ENCODE measurements at regions not wholly inside any gene's neighbourhood (a gene's known extent, or its start where the extent isn't known, plus 50 kb on each side); places are given as distances from the start of the nearest gene placed in this dataset.

GRCh38 chr14:89524990-89525667, 108.1 kb upstream of the FOXN3 start (continued):
- no peak for TF ChIP-seq EZH2 (IDR thresholded peaks at IDR 0.05; ENCODE audit: borderline replicate concordance, control insufficient read depth, low read depth, low read length)

- RAD21 ChIA-PET (ENCODE audit: unreplicated experiment): no interaction called here
- BruUV-seq (replicated peaks): no TSS peak
Measured at GRCh38 chr14:89524412-89524811, 107.4 kb upstream of the FOXN3 start.

More at GRCh38 chr14:89524412-89524811, 107.4 kb upstream of the FOXN3 start:
- no peaks in the 10 kb centered on the region for H3K4me1 ChIP-seq (ENCODE audit: control insufficient read depth, insufficient read depth, low read length)
- no peaks in the 10 kb centered on the region for H4K20me1 ChIP-seq (ENCODE audit: control insufficient read depth, insufficient read depth)
- no peaks in the 10 kb centered on the region for H3K36me3 ChIP-seq (ENCODE audit: control insufficient read depth in 2 of 2, insufficient read depth in 2 of 2, low read length in 1 of 2)
- CTCF ChIA-PET: no interaction called here
- FAIRE-seq (no peak), DNase-seq (ENCODE audit: low read depth, low spot score) (no peak), ATAC-seq (no peak)
- no peaks in the 10 kb centered on the region for H3K79me2 ChIP-seq (ENCODE audit: control insufficient read depth, insufficient read depth, low read length)
- no peak overlapping the region for H3K9ac ChIP-seq (ENCODE audit: control insufficient read depth, insufficient read depth, low read length)
- no peak overlapping the region for H3K4me2 ChIP-seq (ENCODE audit: control insufficient read depth, insufficient read depth)
- no peak overlapping the region for H2AFZ ChIP-seq (ENCODE audit: control insufficient read depth, low read depth, low read length)
- no peak overlapping the region for H3K27ac ChIP-seq (ENCODE audit: control insufficient read depth, insufficient read depth)
- peaks cover 1% of the 10 kb centered on the region; the same call in 1 of the 3 replicates for H3K9me3 ChIP-seq (replicated peaks; ENCODE audit: control insufficient read depth, insufficient read depth, low read length)
- POLR2A ChIA-PET: no interaction called here
- no peak overlapping the region for H3K4me3 ChIP-seq
- in situ Hi-C loops (cut with MboI): no loop called here
- intact Hi-C loops (cut with micrococcal nuclease; ENCODE audit: unreplicated experiment): no loop called here
- SMC1A ChIA-PET (ENCODE audit: uncharacterized antibody, unreplicated experiment): no interaction called here
- TF ChIP-seq MAX (IDR thresholded peaks at IDR 0.05; ENCODE audit: low read depth, low read length) (no peak), POLR2AphosphoS5 (IDR thresholded peaks at IDR 0.05; ENCODE audit: low read length) (no peak), SUPT20H (IDR thresholded peaks at IDR 0.05; ENCODE audit: borderline replicate concordance, control insufficient read depth, low read depth, low read length) (no peak), MYC (IDR thresholded peaks at IDR 0.05; ENCODE audit: insufficient read depth, insufficient read length, insufficient replicate concordance, low read length, severe bottlenecking) (no peak), IRF5 (IDR thresholded peaks at IDR 0.05; ENCODE audit: borderline replicate concordance) (no peak), SMC3 (IDR thresholded peaks at IDR 0.05; ENCODE audit: borderline replicate concordance, low read length) (no peak), ZNF384 (IDR thresholded peaks at IDR 0.05; ENCODE audit: borderline replicate concordance, low read depth, low read length) (no peak), SMAD5 (IDR thresholded peaks at IDR 0.05; ENCODE audit: low read depth) (no peak), POLR2A (IDR thresholded peaks at IDR 0.05; ENCODE audit: low read depth, low read length) (no peak), ZZZ3 (IDR thresholded peaks at IDR 0.05; ENCODE audit: control insufficient read depth, insufficient read length, low read depth) (no peak), EGR1 (IDR thresholded peaks at IDR 0.05; ENCODE audit: borderline replicate concordance in 1 of 2, low read depth in 2 of 2, low read length in 2 of 2) (no peak), TCF12 (IDR thresholded peaks at IDR 0.05; ENCODE audit: low read depth, low read length) (no peak), ZNF24 (IDR thresholded peaks at IDR 0.05) (no peak), BACH1 (IDR thresholded peaks at IDR 0.05; ENCODE audit: borderline replicate concordance) (no peak), PML (IDR thresholded peaks at IDR 0.05; ENCODE audit: low read length) (no peak), SUZ12 (IDR thresholded peaks at IDR 0.05; ENCODE audit: unreplicated experiment) (no peak)
- TF ChIP-seq, protein P1, sequence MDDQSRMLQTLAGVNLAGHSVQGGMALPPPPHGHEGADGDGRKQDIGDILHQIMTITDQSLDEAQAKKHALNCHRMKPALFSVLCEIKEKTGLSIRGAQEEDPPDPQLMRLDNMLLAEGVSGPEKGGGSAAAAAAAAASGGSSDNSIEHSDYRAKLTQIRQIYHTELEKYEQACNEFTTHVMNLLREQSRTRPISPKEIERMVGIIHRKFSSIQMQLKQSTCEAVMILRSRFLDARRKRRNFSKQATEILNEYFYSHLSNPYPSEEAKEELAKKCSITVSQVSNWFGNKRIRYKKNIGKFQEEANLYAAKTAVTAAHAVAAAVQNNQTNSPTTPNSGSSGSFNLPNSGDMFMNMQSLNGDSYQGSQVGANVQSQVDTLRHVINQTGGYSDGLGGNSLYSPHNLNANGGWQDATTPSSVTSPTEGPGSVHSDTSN (IDR thresholded peaks at IDR 0.05; ENCODE audit: insufficient replicate concordance, low read depth, low read length): no peak
- TF ChIP-seq, protein P2, sequence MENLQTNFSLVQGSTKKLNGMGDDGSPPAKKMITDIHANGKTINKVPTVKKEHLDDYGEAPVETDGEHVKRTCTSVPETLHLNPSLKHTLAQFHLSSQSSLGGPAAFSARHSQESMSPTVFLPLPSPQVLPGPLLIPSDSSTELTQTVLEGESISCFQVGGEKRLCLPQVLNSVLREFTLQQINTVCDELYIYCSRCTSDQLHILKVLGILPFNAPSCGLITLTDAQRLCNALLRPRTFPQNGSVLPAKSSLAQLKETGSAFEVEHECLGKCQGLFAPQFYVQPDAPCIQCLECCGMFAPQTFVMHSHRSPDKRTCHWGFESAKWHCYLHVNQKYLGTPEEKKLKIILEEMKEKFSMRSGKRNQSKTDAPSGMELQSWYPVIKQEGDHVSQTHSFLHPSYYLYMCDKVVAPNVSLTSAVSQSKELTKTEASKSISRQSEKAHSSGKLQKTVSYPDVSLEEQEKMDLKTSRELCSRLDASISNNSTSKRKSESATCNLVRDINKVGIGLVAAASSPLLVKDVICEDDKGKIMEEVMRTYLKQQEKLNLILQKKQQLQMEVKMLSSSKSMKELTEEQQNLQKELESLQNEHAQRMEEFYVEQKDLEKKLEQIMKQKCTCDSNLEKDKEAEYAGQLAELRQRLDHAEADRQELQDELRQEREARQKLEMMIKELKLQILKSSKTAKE (IDR thresholded peaks at IDR 0.05; ENCODE audit: low read depth, poor library complexity, severe bottlenecking): no peak
- no peaks in the 10 kb centered on the region for H3K27me3 ChIP-seq (replicated peaks in 1 of 2; ENCODE audit: control insufficient read depth in 2 of 2, insufficient read depth in 2 of 2, low read length in 1 of 2)

All from GM12878 (cell line).